ENCODE measurements at regions not wholly inside any gene's neighbourhood (a gene's known extent, or its start where the extent isn't known, plus 50 kb on each side); places are given as distances from the start of the nearest gene placed in this dataset.

DNA sequence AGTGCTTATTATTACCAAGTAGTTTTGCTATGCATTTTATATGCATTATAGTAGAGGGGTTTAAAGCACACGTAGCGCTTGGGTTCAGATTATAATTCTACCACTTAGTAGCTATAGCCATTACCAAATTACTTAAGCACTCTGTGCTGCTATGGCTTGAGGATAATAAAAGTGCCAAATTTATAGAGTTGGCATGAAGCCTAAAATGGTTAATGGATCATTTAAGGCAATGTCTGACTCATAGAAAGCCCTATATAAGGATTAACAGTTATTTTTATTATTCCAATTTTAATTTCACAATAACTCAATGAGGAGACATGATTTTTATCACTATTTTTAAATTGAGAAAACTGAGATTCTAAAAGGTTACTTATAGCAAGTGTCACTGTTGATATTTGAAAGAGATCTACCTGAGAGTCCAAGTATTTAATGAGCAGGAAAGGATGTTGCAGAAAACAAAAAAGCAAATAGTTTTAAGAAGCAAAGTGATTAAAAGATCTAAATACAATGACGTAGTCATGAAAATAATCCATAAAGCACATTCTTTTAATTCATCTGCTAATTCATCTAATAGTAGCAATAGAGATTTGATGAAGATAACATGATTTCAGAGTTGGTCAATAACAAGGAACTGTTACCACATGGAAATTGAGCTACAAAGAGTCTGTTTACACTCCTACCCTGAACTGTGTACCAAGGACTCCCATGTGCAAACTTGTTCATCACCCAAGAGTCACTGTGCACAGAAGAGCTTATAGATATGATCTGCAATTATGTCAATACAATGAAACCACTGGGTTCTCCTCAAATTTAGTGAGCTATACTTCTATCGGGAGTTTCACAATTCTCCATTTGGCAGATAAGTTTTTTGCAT, 78.8 kb upstream of the DTNA start:
- no peak for DNase-seq (ENCODE audit: extremely low read depth in 1 of 2, low read depth in 1 of 2)

DNA sequence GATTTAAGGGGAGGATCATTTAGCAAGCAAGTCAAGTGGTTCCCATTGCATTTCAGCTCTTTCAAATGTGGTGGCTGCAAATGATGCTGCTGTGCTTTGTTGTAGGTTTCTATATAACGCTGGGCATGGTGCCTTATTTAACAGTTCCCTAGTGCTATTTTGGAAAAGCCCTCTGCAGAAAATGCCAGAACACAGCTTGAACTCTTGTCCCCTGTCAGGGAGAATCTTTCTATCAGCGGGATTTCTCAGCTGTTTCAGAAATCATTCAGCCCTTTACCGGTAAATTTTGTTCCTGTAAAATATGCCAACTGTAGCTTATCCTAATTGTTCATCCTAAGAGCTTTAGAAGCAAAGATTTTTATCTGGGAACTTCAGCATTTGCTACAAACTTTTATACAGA, 77.8 kb upstream of the DTNA start:
- no peak for DNase-seq (ENCODE audit: extremely low read depth in 1 of 2, low read depth in 1 of 2)

DNA sequence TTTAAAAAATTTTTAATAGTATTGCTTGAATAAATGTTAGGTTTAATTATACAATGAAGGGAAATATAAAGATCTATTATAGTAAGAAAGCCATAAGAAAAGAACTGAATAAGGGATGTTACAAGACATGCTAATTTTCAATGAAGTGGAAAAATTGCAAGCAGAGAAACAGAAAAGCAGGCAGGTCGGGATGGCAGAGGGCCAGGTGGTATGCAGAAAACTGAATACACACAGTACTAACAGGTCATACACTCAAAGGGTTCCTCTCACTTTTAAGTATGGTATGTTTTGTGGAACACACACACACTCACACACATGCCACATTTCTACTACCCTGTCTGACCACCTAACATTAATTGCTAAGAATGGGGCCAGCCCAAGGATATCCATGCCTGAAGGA, 76.7 kb upstream of the DTNA start:
- no peak for DNase-seq (ENCODE audit: extremely low read depth in 1 of 2, low read depth in 1 of 2)

DNA sequence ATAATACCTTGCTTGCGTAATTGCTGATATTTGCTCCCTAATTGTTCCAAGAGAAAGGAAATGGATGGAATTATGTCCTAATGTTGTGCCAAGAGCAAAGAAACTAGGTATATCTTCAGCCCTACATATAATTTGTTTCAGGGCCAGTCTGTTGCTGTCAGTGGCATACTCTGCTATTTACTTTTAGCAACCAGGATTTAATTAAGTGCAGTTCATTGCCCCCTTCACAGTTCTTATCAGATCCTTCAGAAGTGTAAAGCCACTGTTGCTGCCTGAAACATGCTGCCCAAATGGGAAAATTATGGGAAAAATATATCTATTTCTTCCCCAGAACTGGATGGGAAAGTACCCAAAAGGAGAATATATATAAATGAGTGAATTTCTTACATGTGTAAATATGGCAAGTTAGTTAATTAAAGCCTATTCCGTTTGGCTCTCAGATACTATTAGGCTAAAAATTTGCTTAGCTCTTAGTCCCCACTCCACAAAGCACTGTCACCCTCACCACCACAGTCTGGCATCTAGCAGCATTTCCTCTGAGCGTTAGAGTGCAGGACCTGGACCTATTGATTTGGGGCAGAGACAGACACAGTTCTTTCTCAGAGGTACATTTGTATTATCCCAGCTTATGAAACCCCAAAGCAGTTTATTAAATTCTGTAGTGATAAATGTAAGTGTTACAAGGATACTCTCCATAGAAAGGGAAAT, 72.8 kb upstream of the DTNA start:
- DNase-seq (ENCODE audit: extremely low read depth in 1 of 2, low read depth in 1 of 2): no peak

DNA sequence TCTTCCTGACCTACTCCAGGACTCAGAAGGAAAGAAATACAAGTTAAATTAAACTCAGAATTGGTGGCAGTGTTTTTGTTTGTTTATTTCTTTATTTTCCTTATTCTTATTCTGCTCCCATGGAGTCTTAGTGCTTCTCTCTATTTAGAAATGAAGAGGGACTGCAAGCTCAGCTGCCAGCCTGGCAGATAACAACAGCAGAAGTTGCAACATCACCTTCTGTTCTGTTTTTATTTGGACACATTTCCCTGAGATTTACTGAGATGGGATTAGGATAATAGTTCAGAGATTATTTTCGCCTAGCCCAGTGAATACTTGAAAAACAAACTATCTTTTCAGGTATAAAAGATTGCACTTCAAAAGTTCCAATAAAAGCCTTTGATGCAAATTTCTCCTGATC, 70.4 kb upstream of the DTNA start:
- DNase-seq (ENCODE audit: extremely low read depth in 1 of 2, low read depth in 1 of 2): no peak

DNA sequence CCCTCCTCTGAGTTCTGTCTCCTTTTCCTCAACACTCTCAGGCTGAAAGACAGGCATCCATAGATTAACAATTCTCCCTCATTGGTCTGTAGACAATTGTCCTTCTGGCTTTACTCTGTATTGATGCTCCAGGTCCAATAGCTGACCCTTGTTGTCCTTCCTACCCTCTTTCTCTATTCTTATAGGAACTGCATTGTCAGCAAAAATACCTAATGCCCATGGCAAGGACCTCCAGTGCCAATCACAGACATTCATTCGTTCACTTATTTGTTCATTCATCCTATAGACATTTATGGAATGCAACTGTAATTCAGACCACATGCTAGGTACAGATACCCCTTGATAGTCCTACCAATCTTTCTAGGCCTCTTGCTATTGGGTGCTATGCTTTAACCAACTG, 69.8 kb upstream of the DTNA start:
- DNase-seq (ENCODE audit: extremely low read depth in 1 of 2, low read depth in 1 of 2): no peak

DNA sequence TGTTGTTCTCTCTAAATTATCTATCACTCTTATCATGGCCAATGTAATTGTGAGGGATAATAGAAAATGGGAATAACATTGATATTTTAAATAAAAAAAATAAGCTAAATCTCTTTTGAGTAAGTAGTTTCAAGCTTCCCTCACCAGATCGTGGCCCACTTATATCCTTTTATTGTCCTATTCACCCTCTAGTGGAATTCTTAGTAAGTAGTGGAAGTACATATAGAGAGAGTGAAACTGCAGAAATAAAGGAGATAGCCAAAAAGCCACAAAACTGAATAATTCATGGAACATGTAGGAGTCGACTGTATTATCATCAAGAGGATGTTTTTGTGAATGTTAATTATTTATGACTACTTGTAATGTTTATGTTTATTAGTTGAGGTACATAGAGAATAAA, 66.1 kb upstream of the DTNA start:
- DNase-seq (ENCODE audit: extremely low read depth in 1 of 2, low read depth in 1 of 2): no peak

DNA sequence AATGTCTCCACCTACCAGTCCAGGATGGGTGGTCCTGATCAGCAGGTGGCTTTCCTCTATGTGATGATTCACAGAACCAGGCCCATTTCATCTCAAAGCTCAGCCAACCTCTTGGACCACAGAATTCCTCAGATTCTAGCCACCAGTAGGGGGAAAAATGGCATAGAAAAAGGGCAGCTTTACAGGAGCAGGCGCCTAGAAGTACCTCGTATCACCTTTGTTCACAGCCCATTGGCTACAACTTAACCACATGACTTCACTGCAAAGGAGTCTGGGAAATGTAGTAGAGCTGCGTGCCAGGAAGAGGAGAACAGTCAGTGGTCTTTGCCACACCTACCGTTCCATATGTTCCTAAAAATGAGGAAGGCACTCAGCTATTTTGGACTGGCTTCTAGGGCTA, 62.8 kb upstream of the DTNA start:
- DNase-seq (ENCODE audit: extremely low read depth in 1 of 2, low read depth in 1 of 2): no peak

DNA sequence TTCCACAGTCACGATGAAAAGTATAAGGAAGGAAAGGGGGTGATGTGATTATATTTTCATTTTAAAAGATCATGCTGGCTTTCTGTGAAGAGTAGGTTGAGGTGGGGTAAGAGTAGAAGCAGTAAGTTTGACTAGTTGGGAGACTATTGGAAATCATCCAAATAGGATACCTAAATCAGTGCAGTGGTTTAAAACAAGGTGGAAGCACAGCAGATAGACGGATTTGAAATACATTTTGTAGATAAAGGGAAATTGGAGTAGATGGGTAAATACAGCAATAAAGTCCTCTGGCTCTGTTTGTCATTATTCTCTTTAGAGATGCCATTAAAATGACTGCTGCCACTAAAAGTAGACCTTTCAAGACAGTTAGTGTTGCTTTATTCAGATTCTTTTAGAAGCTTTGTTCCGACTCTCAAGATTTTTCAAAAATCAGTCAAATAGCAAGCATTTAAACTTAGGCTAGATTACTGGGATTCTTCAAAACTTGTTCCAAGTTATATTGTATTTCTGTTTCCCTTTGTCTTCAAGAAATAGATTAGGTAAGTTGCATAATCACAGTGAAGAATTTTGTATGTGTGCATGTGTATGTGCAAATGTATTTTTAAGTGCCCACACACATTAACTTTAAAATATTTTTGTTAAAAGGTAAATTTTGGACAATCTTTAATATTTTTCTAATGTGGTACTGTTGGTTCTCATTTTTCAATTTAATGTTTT, 61.7 kb upstream of the DTNA start:
- no peak for DNase-seq (ENCODE audit: extremely low read depth in 1 of 2, low read depth in 1 of 2)

DNA sequence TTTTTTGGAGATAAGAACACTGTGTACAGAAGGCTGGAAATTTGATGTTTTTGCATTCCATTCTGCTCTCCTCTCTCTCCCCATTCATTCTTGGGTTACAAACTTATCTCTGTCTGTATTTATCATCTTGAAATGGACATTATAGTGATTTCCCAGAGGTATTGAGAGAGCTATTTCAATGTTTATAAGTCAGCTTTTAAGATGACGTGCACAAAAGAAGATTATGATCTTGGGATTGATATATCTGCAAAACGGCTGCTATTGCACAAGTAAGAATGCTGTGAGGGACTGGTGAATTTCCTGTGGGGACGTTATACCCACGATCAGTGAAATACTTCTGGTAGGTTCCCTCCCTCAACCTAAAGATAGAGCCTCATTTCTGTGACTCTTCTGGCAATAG, 61.0 kb upstream of the DTNA start:
- no peak for DNase-seq (ENCODE audit: extremely low read depth in 1 of 2, low read depth in 1 of 2)

DNA sequence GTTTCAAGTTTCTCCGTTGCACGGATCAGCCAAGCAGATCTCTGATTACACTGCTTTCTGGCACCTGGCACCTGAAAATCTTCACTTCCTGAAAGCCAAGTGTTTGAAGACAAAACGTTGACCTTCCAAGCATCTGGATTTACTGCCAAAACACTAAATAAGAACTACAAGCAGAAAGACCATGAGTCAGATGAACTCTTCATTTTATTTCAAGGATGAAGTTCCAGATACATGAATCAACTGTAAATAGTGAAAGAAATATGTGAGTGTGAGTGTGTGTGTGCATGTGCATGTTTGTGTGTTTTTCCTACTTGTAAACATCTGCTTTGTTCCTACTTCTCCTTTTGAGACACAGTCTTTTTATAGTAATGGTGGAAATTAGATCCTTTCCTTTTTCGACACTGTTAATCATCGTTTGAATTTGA, 60.0 kb upstream of the DTNA start:
- DNase-seq (ENCODE audit: extremely low read depth in 1 of 2, low read depth in 1 of 2): no peak

DNA sequence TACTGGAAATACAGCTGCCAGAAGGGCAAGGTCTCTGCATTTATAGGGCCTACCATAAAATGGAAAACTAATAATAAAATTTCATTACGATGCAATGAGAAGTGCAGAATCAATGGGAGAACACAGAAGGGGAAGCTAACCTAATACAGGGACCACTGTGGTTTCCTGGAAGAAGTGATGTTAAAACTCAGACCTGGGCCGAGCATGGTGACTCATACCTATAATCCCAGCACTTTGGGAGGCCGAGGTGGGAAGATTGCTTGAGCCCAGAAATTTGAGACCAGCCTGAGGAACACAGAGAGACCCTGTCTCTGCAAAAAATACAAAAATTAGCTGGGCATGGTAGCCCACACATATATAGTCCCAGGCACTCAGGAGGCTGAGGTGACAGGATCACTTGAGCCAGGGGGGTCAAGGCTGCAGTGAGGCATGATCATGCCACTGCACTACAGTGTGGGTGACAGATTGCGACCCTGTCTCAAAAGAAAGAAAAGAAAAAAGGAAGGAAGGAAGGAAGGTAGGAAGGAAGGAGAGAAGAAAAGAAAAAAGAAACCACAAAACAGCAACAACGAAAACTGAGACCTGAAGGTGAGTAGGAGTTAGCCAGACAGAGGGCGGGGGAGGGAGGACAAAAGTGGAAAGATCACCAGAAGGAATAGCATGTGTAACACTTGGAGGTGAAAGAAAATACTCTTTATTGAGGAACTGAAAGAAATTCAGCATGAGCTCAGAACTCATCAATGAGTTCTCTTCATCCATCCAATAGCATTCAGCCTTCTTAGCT, 58.3 kb upstream of the DTNA start:
- no peak for DNase-seq (ENCODE audit: extremely low read depth in 1 of 2, low read depth in 1 of 2)

DNA sequence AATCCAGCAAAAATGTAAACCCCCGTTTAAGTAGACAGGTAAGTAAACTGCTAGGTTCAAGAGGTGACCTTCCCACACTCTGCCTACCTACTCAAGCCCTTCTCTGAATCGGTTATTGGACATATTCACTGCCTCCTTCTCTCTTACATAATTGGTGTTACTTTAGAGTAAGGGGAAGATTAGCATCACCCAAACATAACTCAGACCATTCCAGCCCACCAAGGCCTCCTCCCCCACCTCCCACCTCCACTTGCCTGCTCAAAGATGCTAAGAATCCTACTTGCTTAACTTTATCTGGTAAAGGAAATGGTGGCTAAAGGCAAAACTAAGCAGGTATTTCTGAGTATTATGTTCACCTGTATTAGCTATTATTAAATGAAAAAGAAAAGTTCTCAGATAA, 55.0 kb upstream of the DTNA start:
- DNase-seq (ENCODE audit: extremely low read depth in 1 of 2, low read depth in 1 of 2): no peak

DNA sequence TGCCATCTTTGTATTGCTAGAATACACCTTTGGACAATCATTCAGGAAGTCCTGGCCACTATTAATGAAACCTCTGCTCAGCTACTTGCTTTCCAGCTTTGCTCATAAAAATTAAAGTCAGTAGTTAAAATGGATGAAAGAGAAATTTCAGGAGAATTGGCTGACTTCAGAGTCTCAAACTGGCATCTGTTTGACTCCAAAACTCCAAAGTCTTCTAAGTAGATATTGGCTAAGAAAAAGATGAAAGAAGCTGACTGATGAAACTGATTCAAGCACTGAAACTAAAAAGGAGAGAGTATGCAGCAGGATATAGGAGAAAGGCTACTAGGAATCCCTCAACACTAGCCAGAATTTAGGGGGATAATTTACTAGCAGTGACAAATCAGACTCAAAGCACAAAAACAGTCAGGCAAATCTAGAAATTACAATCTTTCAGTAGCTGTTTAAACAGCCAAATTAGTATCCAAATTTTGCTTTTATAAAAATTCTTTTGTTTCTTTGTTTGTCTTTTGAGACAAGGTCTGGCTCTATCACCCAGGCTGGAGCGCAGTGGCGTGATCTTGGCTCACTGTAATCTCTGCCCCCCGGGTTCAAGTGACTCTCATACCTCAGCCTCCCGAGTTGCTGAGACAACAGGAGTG, 52.1 kb upstream of the DTNA start:
- DNase-seq (ENCODE audit: extremely low read depth in 1 of 2, low read depth in 1 of 2): no peak

DNA sequence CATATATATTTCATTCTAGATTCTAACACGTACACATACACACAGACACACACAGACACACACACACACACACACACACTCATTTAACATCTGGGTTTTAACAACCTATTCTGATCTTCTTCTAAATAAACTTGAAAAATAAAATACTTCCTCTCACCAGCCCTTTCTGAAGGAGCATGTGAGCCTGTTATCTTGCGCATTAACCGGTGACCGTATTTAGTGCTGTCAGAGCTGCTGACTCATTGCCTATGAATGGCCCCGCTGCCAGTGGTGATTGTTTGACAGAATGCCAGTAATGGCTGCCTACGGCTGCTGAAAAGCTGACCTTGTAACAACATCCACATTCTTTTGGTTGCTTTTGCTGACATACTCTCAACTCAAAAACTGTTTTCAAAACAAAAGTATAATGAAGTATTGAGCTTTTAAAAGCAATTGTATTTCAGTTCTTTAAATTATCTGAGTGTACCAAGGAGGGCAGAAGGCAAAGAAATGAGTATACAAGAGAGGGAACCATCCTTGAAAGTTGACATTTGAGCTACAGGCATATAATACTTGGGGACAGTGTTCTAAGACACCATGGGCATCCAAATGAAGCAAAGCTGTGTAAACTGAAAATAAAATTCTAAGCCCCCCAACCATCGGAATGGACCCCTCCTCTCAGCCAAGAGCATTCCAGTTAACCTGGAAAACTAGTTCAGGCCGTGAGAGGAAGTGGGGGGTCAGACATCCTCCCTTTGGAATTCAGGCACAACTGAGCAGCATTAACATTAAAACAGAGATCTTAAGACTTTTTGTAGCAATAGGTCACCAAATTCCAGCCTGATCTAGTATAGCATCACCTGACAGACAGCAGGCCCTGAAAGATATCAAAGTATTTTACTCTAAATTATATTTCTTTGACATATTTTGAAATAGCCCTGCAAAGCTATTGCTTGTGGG, 50.2 kb upstream of the DTNA start:
- no peak for DNase-seq (ENCODE audit: extremely low read depth in 1 of 2, low read depth in 1 of 2)

All from stimulated activated CD8-positive, alpha-beta memory T cell treated with anti-CD3 and anti-CD28 coated beads, Interleukin-7, amount 100 ng/mL, for 48 hours (primary cell).